Occipital lobe (tissue), 1 donor: ENCODE measurements at regions not wholly inside any gene's neighbourhood (a gene's known extent, or its start where the extent isn't known, plus 50 kb on each side); places are given as distances from the start of the nearest gene placed in this dataset.
A peak's percentile ranks its signal among the peaks of the same experiment; 100 is the strongest.
"Not testable (repeated sequence)": the region's sequence is repeated elsewhere in the genome, so short reads cannot be mapped to it uniquely, and the experiment has no call there.

Experiments used
- DNase-seq: peaks from one replicate; lab custom pipeline; 2025; lab: John Stamatoyannopoulos, UW

DNA sequence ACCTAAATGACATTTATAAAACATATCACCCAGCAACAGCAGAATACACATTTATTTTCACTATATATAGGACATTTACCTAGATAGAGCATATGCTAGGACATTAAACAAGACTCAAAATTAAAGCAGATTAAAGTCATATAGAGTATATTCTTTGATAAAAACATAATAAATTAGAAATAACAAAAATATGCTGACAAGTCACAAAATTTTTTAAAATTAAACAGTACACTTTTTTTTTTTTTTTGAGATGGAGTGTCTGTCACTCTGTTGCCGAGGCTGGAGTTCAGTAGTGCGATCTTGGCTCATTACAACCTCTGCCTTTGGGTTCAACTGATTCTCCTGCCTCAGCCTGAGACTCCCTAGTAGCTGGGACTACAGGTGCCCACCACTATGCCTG, 758.9 kb upstream of the NRXN1 start:
- DNase-seq, result no peak

- DNase-seq, result no peak
These were observed 758.0 kb upstream of the NRXN1 start for GRCh38 chr2:51789918-51790317.

DNA sequence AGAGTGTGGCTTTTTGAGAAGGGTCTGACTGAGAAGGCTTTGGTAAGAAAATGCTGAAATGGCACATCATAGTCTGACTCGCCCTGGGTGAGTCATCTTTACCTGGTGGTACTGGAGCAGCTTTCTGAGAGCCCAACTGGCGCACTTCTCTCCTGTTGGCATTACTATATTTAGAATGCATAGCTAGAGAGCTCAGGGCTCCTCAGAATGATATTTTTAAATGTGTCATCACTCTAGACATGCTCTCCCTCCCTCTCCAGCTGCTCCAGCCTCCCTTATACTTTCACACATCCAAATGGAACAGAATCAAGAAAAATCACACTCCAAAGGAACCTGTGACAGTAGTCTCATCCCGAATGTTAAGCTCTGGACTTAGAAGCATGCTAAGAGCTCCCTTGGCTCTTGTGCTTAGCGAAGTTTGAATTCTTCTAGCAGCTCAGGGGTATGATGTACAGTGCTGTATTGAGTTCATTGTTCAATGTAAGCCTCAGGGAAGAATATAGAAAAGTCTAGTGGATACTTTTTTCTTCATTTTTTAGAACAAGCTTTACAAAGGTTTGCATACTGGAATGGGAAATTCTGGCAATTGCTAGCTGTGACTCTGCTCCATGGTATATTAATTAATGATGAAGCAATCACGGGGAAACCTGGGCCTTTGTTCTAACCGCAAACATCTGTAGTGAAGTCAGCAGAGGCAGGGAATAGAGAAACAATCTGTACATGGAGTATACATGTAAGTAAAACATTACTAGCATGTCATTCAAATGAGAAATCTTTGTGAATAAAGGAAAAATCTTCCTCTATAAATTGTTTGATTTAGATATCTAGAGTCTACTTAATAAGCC, 751.2 kb upstream of the NRXN1 start:
- DNase-seq, result peak; percentile 30

DNA sequence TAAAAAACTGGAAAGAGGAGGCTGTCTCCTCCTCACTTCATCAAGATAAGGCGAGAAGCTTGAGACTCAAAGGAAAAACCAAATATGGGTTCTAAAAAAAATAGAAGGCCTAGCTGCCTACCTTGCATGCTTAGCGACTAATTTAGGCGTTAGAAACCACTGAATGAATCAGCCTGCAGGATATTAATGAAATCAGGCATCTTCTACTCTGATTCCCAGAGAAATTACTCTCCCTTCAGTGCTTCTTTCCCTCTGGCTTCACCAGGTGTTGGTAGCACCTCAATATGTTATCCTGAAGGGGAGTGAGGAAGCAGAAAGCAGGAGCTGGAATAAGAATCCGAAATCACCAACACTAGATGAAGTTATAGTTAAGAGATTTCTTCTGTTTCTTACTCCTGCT, 749.8 kb upstream of the NRXN1 start:
- no peak for DNase-seq

GRCh38 chr2:51780353-51780752, 748.4 kb upstream of the NRXN1 start:
- no peak for DNase-seq

DNA sequence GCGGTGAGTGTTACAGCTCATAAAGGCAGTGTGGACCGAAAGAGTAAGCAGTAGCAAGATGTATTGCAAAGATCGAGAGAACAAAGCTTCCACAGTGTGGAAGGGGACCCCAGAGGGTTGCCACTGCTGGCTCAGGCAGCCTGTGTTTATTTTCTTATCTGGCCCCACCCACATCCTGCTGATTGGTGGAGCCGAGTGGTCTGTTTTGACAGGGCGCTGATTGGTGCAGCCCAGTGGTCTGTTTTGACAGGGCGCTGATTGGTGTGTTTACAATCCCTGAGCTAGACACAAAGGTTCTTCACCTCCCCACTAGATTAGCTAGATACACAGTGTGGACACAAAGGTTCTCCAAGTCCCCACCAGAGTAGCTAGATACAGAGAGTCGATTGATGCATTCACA, 747.8 kb upstream of the NRXN1 start:
- not testable (repeated sequence) for DNase-seq

DNA sequence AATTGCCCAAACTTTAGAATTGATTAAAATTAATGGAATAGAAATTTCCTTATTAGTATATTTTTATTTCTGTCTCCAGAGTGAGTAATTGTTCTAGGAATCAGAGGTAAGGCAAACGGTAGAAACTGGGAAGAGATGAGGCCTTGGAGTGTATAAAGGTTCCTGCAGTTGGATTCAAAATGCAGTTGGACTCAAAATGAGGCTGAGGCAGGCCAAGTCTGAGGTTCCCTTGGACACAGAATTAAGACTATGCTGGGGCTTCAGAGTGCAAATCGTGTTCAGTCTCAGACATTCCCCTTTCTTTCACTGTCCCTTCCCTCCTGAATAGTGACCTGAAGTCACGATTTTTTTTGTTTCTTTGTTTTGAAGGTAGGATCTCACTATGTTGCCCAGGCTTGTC, 746.9 kb upstream of the NRXN1 start:
- no peak for DNase-seq

DNA sequence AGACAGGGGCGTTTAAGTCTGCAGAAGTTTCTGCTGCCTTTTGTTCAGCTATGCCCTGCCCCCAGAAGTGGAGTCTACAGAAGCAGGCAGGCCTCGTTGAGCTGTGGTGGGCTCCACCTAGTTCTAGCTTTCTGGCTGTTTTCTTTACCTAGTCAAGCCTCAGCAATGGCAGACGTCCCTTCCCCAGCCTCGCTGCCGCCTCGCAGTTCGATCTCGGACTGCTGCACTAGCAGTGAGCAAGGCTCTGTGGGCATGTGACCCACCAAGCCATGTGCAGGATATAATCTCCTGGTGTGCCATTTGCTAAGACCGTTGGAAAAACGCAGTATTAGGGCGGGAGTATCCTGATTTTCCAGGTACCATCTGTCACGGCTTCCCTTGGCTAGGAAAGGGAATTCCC, 742.7 kb upstream of the NRXN1 start:
- not testable (repeated sequence) for DNase-seq

DNA sequence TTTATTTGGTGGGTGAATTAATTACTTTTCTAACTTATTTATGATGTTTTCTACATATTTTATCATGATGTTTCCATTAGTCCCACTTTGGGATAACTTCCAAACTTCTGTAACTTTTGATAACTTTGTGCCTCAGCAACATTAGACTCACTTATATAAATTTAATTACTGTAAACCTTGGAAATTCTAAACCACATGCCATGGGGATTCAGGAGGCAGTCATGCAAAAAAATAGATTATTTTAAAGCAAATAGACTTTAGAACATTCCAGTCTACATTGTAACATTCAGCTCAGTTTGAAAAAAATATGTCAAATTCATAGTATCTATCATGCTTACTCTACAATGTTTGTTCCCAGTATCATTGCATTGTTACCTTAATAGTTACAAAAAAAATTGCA, 728.5 kb upstream of the NRXN1 start:
- no peak for DNase-seq

DNA sequence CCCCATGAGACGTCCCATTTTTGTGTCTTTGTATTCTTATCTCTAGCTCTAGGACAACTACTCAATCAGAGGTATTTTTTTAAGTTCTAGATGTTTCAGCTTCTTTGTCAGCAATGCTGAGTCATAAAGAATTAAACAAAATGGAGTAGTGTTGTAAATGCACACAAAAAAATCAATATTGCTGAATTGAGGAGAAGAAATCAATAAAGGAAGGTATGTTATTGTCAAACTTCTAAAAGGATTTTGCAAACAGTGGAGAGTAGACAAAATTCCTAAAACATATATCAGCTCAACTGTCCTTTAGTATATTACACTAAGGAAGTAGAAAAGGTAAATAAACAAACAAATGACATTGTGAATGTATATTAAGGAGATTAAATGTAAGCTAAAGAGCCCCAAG, 726.1 kb upstream of the NRXN1 start:
- DNase-seq, result no peak

- DNase-seq, result no peak
These were observed 702.2 kb upstream of the NRXN1 start for GRCh38 chr2:51734115-51734514.

GRCh38 chr2:51723691-51724090, 691.8 kb upstream of the NRXN1 start:
- DNase-seq, result no peak

DNA sequence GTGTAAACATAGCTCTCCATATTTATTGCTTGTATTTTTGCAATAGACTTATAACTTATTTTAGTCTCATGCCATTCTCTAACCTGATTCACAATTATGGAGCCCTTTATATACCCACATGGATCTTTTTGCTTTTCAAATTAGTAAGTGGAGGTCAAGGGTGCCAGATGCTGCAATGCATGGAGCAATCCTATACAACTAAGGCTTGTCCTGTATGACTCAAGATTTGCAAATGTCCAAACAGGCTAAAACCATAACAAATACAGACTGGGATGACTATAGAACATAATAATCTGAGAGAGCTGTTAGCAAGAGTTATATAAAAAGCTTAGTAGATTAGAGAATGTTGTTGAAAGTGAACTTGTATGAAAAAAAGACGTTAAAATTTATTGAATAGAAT, 690.4 kb upstream of the NRXN1 start:
- no peak for DNase-seq

DNA sequence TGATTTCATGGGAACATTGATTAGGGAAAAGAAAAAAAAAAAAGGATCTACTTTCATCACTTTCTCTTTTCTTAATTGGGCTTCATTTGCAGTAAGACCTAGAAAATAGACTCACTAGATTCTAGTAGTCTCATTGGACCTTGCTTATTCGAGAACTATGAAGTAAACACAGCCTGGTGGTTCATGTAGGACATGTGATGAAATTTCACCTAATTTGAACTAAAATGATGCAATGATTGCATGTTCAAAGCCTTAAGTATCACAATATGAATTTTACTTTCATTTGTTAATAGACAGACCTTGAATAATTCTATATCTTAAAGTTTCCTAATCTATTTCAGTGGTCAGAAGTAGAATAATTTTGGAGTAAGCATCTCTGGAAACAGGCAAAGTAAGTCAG, 688.9 kb upstream of the NRXN1 start:
- no peak for DNase-seq

GRCh38 chr2:51718881-51719280, 686.9 kb upstream of the NRXN1 start:
- DNase-seq, result no peak

GRCh38 chr2:51717312-51717711, 685.4 kb upstream of the NRXN1 start:
- no peak for DNase-seq

- no peak for DNase-seq
These were observed 679.8 kb upstream of the NRXN1 start for GRCh38 chr2:51711766-51712165.

- no peak for DNase-seq
These were observed 678.3 kb upstream of the NRXN1 start for GRCh38 chr2:51710222-51710621.

DNA sequence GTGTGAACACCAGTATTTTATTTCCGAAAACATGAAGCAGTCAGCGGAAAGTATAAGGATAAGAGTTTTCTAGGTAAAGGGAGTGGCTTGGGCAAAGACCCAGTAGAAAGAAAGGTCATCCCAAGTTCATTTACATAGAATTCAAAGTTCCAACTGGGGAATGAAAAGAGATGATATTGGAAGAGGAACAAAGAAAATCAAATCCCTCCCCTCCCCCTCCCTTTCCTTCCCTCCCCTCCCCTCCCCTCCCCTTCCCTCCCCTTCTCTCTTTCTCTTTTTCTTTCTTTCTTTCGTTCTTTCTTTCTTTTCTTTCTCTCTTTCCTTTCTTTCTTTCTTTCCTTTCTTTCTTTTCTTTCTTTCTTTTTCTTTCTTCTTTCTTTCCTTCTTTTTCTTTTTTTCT, 675.7 kb upstream of the NRXN1 start:
- DNase-seq, result no peak

DNA sequence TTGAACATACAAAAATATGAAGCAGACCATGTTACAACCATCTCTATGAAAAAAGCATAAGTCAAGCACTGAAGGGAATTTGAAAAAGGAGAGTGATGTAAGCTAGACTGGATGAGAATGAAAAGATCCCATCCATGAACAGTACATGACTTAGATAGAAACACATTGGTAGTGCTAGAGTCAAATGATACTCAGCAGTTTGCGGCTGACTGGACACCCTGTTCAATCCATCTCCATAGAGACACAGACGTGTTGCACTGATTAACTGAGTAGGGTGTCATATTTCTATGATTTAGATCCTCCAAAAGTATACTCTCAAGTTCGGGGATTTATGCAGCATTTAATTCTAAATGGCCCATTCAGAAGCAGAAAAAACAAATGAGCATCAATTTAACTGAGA, 674.3 kb upstream of the NRXN1 start:
- no peak for DNase-seq

DNA sequence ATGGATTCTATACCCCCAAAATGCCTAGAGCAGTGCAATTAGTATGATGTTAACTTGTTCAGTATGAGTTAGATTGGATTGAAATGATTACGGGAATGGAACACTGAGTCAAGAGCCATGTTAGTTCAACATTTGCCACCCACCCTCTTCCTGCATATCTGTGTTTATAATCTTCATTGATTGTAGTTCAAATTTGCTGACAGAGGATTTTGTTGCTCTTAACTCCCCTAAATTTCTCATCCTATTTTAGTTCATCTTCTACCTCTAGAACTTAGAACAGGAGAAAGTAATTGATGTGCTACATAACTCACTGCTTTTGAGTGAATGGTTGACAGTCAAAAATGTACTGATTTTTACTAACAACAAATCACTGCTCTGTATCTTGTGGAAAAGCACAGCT, 673.5 kb upstream of the NRXN1 start:
- no peak for DNase-seq

- DNase-seq, result no peak
These were observed 666.1 kb upstream of the NRXN1 start for GRCh38 chr2:51698021-51698420.

DNA sequence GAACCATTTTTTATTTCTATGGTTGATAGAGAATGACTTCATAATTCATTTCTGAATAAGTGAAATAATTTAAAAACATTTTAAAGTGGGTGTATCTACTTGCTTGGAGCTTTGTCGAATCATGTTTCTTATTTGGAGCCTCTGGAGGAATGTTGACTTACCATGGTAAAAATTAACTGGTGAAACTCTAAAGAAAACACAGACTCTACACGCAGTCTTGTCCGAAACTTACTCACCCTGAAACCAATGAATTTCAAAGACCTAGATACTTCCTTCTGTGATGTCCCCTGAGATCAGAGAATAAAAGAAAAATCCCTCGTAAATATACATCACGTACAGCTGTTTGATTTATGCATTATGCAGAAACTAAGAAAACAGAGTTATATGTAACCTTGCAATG, 665.2 kb upstream of the NRXN1 start:
- no peak for DNase-seq

GRCh38 chr2:51695531-51695930, 663.6 kb upstream of the NRXN1 start:
- no peak for DNase-seq
